ENCODE measurements at regions not wholly inside any gene's neighbourhood (a gene's known extent, or its start where the extent isn't known, plus 50 kb on each side); places are given as distances from the start of the nearest gene placed in this dataset.
A peak's percentile ranks its signal among the peaks of the same experiment; 100 is the strongest.

GRCh38 chr16:85990861-85991301 is 91.9 kb downstream of the IRF8 start:
- no peak for DNase-seq (ENCODE audit: low read depth in 2 of 2)

GRCh38 chr16:85991425-85991824 is 92.5 kb downstream of the IRF8 start:
- no peak for DNase-seq (ENCODE audit: low read depth in 2 of 2)

- DNase-seq (ENCODE audit: low read depth in 2 of 2): no peak
Observed at GRCh38 chr16:85991856-85992255, 92.9 kb downstream of the IRF8 start.

- no peak for DNase-seq (ENCODE audit: low read depth in 2 of 2)
Observed at GRCh38 chr16:85992359-85992758, 93.4 kb downstream of the IRF8 start.

- DNase-seq (ENCODE audit: low read depth in 2 of 2): no peak
Observed at GRCh38 chr16:85992779-85993178, 93.8 kb downstream of the IRF8 start.

GRCh38 chr16:85994492-85995490 is 95.8 kb downstream of the IRF8 start:
- no peak for DNase-seq (ENCODE audit: low read depth in 2 of 2)

- peak in 1 of 2 donors; percentile 31 for DNase-seq (ENCODE audit: low read depth in 2 of 2)
Observed at GRCh38 chr16:85995541-85996423, 96.8 kb downstream of the IRF8 start.

- no peak for DNase-seq (ENCODE audit: low read depth in 2 of 2)
Observed at GRCh38 chr16:85996843-85997242, 97.9 kb downstream of the IRF8 start.

GRCh38 chr16:85998171-85998867 is 99.4 kb downstream of the IRF8 start:
- DNase-seq (ENCODE audit: low read depth in 2 of 2): no peak

- DNase-seq (ENCODE audit: low read depth in 2 of 2): no peak
Observed at GRCh38 chr16:85998868-85999729, 100.1 kb downstream of the IRF8 start.

GRCh38 chr16:85999778-86000177 is 100.8 kb downstream of the IRF8 start:
- no peak for DNase-seq (ENCODE audit: low read depth in 2 of 2)

GRCh38 chr16:86002178-86002900 is 103.4 kb downstream of the IRF8 start:
- no peak for DNase-seq (ENCODE audit: low read depth in 2 of 2)

- DNase-seq (ENCODE audit: low read depth in 2 of 2): no peak
Observed at GRCh38 chr16:86007524-86007923, 108.6 kb downstream of the IRF8 start.

GRCh38 chr16:86010680-86011141 is 111.7 kb downstream of the IRF8 start:
- DNase-seq (ENCODE audit: low read depth in 2 of 2): no peak

GRCh38 chr16:86011532-86011931 is 112.6 kb downstream of the IRF8 start:
- no peak for DNase-seq (ENCODE audit: low read depth in 2 of 2)

- DNase-seq (ENCODE audit: low read depth in 2 of 2): no peak
Observed at GRCh38 chr16:86012221-86012620, 113.3 kb downstream of the IRF8 start.

GRCh38 chr16:86013867-86014266 is 114.9 kb downstream of the IRF8 start:
- DNase-seq (ENCODE audit: low read depth in 2 of 2): no peak

GRCh38 chr16:86015606-86016005 is 116.6 kb downstream of the IRF8 start:
- DNase-seq (ENCODE audit: low read depth in 2 of 2): no peak

GRCh38 chr16:86016201-86016965 is 117.4 kb downstream of the IRF8 start:
- peak in 1 of 2 donors; percentile 21 for DNase-seq (ENCODE audit: low read depth in 2 of 2)
